ENCODE measurements at regions not wholly inside any gene's neighbourhood (a gene's known extent, or its start where the extent isn't known, plus 50 kb on each side); places are given as distances from the start of the nearest gene placed in this dataset.

GRCh38 chr7:9621927-9622326 is 1188.5 kb downstream of the NXPH1 start:
- Histone ChIP-seq H3K9me3 (ENCODE audit: severe bottlenecking) (no peaks in the 10 kb centered on the region), H3K27ac (no peak overlapping the region), H3K4me3 (ENCODE audit: low read depth, low read length) (no peak overlapping the region), H3K36me3 (no peaks in the 10 kb centered on the region), H3K27me3 (ENCODE audit: insufficient read depth, low read depth, severe bottlenecking) (no peaks in the 10 kb centered on the region)
- no peak for DNase-seq
- no peak for TF ChIP-seq CTCF (IDR thresholded peaks at IDR 0.05; ENCODE audit: low read depth, low read length)

GRCh38 chr7:9625953-9626352 is 1192.5 kb downstream of the NXPH1 start:
- H3K4me3 ChIP-seq (ENCODE audit: low read depth, low read length), result no peak overlapping the region
- no peak for TF ChIP-seq CTCF (IDR thresholded peaks at IDR 0.05; ENCODE audit: low read depth, low read length)
- no peaks in the 10 kb centered on the region for H3K27me3 ChIP-seq (ENCODE audit: insufficient read depth, low read depth, severe bottlenecking)
- H3K9me3 ChIP-seq (ENCODE audit: severe bottlenecking), result no peaks in the 10 kb centered on the region
- no peak for DNase-seq
- no peak overlapping the region for H3K27ac ChIP-seq
- H3K36me3 ChIP-seq, result no peaks in the 10 kb centered on the region

- Histone ChIP-seq H3K27me3 (ENCODE audit: insufficient read depth, low read depth, severe bottlenecking) (no peaks in the 10 kb centered on the region), H3K9me3 (ENCODE audit: severe bottlenecking) (no peaks in the 10 kb centered on the region), H3K36me3 (no peaks in the 10 kb centered on the region), H3K27ac (no peak overlapping the region), H3K4me3 (ENCODE audit: low read depth, low read length) (no peak overlapping the region)
- DNase-seq, result no peak
- TF ChIP-seq CTCF (IDR thresholded peaks at IDR 0.05; ENCODE audit: low read depth, low read length), result no peak
These were observed 1212.3 kb downstream of the NXPH1 start for GRCh38 chr7:9645756-9646155.

- H3K9me3 ChIP-seq (ENCODE audit: severe bottlenecking), result no peaks in the 10 kb centered on the region
- H3K27me3 ChIP-seq (ENCODE audit: insufficient read depth, low read depth, severe bottlenecking), result no peaks in the 10 kb centered on the region
- TF ChIP-seq CTCF (IDR thresholded peaks at IDR 0.05; ENCODE audit: low read depth, low read length), result no peak
- no peak for DNase-seq
- H3K27ac ChIP-seq, result no peak overlapping the region
- H3K4me3 ChIP-seq (ENCODE audit: low read depth, low read length), result no peak overlapping the region
- no peaks in the 10 kb centered on the region for H3K36me3 ChIP-seq
These were observed 1223.8 kb downstream of the NXPH1 start for GRCh38 chr7:9657257-9657656.

- H3K9me3 ChIP-seq (ENCODE audit: severe bottlenecking), result no peaks in the 10 kb centered on the region
- H3K4me3 ChIP-seq (ENCODE audit: low read depth, low read length), result no peak overlapping the region
- no peaks in the 10 kb centered on the region for H3K27me3 ChIP-seq (ENCODE audit: insufficient read depth, low read depth, severe bottlenecking)
- no peak overlapping the region for H3K27ac ChIP-seq
- TF ChIP-seq CTCF (IDR thresholded peaks at IDR 0.05; ENCODE audit: low read depth, low read length), result no peak
- no peak for DNase-seq
- H3K36me3 ChIP-seq, result no peaks in the 10 kb centered on the region
These were observed 1238.8 kb downstream of the NXPH1 start for GRCh38 chr7:9671979-9672917.
